HG03196 (cell line): ENCODE measurements at regions not wholly inside any gene's neighbourhood (a gene's known extent, or its start where the extent isn't known, plus 50 kb on each side); places are given as distances from the start of the nearest gene placed in this dataset.
"Not testable (repeated sequence)": the region's sequence is repeated elsewhere in the genome, so short reads cannot be mapped to it uniquely, and the experiment has no call there.

Experiments
- ATAC-seq: cut with Tn5 transposase; IDR thresholded peaks from one replicate; pipeline ENCODE4 v1.9.1; 2021; ENCODE audit not compliant: unreplicated experiment

DNA sequence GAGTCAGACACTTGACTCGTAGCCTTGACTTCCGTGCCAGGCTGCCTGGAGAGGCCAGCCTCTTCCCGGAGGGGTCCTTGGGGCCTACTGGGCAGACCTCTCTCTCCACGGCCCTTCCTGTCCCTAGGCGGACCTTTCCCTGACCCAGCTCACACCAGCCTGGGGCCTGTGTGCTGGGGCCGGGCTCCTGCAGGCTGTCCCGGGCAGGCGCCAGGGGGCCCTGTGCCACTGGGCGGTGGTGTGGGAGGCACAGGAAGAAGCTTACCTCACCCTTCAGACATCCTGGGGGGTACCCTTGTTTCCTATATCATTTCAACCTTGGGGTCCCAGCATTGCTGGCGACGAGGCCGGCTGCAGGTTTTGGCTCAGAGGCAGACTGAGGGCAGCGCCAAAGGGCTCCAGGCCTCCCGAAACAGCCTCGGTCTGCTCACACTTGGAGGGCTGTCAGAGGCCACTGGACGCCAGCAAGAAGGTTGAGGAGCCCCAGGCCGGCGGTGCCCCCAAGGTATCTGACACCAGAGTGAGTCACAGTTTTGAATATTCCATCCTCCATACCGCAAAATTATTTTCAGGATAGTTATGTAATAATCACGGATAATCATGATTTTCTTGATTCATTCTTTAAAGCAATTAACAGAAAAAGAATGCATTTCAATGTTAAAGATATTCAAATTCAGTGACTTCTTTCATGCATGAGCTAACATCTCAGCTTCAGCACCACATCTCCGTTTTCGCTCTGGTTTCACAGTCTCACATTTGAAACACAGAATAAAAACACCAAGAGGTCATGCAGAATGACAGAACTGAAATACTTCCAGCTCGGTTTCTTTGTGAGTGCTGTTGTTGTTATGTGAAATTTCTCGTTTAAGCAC lies 3967.6 kb upstream of the TPTE start:
- ATAC-seq = not testable (repeated sequence)

DNA sequence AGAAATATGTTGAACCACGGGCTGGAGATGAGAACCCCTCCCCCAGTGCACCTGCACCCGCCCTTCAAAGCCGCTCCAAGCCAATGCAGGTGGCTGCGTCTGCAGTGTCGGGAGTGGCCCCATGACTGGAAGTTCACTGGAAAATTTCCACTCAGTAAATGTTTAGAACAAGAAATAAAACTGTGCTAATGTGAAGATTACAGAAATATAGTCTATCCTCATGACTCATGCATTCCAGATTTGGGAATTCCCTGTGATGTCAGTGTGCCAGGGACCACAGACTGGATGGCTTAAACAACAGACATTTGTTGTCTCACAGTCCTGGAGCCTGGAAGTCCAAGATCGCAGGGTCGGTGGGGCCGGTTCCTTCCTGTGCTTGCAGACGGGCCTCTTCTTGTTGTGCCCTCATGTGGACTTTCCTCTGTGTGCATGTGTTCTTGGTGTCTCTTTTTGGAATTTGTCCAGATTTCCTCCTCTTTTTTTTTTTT lies 3967.0 kb upstream of the TPTE start:
- ATAC-seq = not testable (repeated sequence)

DNA sequence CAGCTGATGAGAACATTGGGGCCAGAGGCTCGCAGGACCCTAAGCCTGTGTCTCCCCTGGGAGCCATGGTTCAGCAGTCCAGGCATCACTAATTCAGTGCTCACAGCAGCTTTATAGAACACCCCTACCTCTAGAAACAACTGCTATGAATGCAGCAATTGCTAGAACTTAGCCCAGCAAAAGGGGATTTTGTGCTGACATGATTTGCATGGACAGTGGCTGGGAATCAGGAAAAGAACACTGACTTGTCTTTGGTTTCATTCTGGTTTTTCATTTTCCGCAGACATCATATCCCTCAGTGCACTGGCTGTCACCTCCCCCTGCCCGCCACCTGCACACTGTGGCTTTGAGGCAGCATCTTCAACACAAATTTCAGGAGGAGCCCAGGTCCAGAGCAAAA lies 3964.9 kb upstream of the TPTE start:
- ATAC-seq = not testable (repeated sequence)

DNA sequence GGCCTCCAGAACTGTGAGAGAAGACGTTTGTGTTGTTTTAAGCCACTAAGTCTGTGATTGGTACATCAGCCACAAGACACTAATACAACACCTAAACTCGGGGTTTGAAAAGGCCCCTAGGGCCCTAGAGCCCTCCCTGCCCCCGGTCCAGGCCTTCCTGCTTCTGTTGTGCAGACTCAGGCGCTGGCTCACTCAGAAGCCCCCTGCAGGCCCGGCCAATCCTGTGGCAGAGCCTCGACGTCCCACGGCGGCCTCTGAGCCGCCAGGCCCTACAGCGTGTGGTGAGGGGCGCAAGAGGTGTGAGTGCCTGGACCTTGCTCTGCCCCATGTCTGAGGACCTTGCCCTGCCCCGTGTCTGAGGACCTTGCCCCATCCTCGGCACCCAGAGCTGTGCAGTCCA lies 3964.0 kb upstream of the TPTE start:
- ATAC-seq = not testable (repeated sequence)

- not testable (repeated sequence) for ATAC-seq
These were observed 3960.2 kb upstream of the TPTE start for GRCh38 chr21:6561168-6561567.

DNA sequence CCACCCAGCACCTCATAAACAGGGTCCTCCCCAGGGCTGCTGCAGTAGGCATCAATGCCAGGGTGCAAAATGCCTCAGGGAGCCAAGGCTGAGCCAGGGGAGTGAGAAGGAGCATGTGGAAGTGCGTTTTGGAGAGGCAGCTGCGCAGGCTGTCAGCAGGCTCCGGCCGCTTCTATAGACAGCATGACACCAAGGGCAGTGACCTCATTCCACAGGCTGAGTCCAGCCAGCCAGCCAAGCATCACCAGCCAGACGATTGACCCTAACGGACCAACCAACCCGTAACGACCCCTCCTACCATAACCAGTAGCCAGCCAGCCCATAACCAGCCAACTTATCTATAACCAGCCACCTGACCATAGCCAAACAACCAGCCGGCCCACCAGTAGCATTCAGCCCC lies 3959.8 kb upstream of the TPTE start:
- not testable (repeated sequence) for ATAC-seq

GRCh38 chr21:6564543-6565166 lies 3956.7 kb upstream of the TPTE start:
- not testable (repeated sequence) for ATAC-seq

DNA sequence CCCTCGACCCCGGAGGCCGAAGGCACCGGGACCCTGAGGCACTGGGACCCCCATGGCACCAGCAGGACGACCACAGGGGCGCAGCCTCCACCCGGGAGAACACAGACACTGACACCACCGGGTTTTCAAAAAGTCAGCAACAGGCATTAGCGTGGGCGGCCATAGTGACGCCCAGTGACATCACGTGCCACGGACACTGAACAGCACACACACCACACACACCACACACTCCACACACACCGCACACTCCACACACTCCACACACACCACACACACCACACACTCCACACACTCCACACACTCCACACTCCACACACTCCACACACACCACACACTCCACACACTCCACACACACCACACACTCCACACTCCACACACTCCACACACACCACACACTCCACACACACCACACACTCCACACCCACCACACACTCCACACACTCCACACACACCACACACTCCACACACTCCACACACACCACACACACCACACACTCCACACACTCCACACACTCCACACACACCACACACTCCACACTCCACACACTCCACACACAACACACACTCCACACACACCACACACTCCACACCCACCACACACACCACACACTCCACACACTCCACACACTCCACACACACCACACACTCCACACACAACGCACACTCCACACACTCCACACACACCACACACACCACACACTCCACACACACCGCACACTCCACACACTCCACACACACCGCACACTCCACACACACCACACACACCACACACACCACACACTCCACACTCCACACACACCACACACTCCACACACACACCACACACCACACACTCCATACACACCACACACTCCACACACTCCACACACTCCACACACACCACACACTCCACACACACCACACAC lies 3955.9 kb upstream of the TPTE start:
- not testable (repeated sequence) for ATAC-seq

DNA sequence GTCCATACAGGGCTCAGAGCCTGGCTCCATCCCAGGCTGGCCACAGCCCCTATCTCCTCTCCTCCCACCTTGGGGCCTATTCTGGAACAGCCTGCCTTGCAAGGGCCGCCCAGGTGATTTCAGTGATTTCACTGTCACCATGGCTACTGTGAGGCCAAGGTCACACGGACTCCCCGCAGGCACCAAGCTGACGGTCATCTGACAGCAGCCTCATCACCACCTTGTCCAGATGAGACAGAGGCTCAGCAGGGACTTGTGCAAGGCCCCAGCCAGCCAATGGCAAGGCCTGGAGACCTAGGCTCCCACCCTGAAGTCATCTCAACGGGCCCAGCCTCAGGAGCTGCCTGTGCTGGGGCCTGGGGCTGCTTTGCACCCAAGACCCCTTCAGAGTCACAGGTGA lies 3953.8 kb upstream of the TPTE start:
- ATAC-seq = not testable (repeated sequence)

DNA sequence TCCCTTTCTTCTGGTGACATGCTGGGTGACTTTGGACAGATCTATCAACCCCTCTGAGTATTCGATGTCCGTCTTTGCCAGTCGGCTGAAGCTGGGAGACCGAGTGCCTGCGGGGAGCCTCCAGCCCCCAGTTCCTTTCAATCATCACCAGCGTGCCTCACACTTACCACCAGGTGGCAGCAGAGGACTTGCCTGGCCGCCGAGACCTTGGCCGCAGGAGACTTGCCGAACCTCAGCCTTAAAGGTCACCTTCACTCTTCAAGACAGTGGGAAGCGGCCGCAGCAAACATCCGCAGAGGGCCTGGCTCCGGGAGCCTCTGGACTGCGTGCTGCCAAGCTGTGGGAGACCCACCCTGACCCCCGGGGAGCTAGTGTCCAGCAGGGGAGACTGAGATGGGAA lies 3952.2 kb upstream of the TPTE start:
- not testable (repeated sequence) for ATAC-seq

- ATAC-seq = peak; percentile 60
These were observed 3951.6 kb upstream of the TPTE start for GRCh38 chr21:6569587-6570392.

- not testable (repeated sequence) for ATAC-seq
These were observed 3950.5 kb upstream of the TPTE start for GRCh38 chr21:6570700-6571368.

GRCh38 chr21:6573576-6573975 lies 3947.8 kb upstream of the TPTE start:
- not testable (repeated sequence) for ATAC-seq

DNA sequence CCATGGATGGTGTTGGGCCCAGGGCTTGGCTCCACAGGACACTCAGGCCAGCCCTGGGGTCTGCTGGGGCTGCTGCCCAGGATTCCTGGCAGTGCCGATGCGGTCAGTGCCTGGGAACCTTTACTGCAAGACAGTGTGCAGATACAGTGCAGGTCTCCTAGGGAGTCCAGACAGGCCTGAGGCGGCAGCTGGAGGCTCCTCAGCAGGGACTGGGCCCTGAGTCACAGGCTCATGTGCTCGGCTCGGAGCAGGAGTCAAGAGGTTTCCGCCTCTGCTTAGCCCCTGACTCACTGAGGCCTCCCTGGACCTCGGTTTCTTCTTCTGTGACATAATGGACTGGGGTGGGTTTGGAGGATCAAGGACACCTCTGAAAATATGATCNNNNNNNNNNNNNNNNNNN lies 3941.6 kb upstream of the TPTE start:
- ATAC-seq = not testable (repeated sequence)
